ENCODE measurements at regions not wholly inside any gene's neighbourhood (a gene's known extent, or its start where the extent isn't known, plus 50 kb on each side); places are given as distances from the start of the nearest gene placed in this dataset.

- TF ChIP-seq CTCF (IDR thresholded peaks at IDR 0.05) (no peak), EZH2 (IDR thresholded peaks at IDR 0.05) (no peak), EZH2phosphoT487 (IDR thresholded peaks at IDR 0.05) (no peak)
Observed at GRCh38 chr18:22640281-22640842, 222.6 kb upstream of the CTAGE1 start.
